ENCODE measurements at regions not wholly inside any gene's neighbourhood (a gene's known extent, or its start where the extent isn't known, plus 50 kb on each side); places are given as distances from the start of the nearest gene placed in this dataset.

- Histone ChIP-seq H3K27ac (no peak overlapping the region), H3K4me3 (no peak overlapping the region), H3K27me3 (peaks cover 0 to 3% (median 0%) of the 10 kb centered on the region in 7 donors), H3K4me1 (peaks cover 0 to 22% (median 10%) of the 10 kb centered on the region in 9 donors), H3K9me3 (no peaks in the 10 kb centered on the region), H3K36me3 (no peaks in the 10 kb centered on the region)
- WGBS, 2 donors, result 74 to 88% methylated on average over 15 of the region's 15 CpGs
- no peak for TF ChIP-seq CTCF (IDR thresholded peaks at IDR 0.05)
- no peak for ATAC-seq
- no peak for DNase-seq
- intact Hi-C loops (cut with DNase I), result no loop called here
These were observed 172.0 kb upstream of the NTM start for GRCh38 chr11:131198161-131199014.

- WGBS, 2 donors, result 92 to 93% methylated on average over 8 of the region's 8 CpGs
- no peak overlapping the region for H3K27ac ChIP-seq
- H3K36me3 ChIP-seq, result no peaks in the 10 kb centered on the region
- no peak overlapping the region for H3K4me3 ChIP-seq
- H3K4me1 ChIP-seq, result peaks cover 0 to 22% (median 10%) of the 10 kb centered on the region in 9 donors
- TF ChIP-seq CTCF (IDR thresholded peaks at IDR 0.05), result no peak
- DNase-seq (no peak), ATAC-seq (no peak)
- peaks cover 0 to 3% (median 0%) of the 10 kb centered on the region in 7 donors for H3K27me3 ChIP-seq
- intact Hi-C loops (cut with DNase I), result no loop called here
- H3K9me3 ChIP-seq, result no peaks in the 10 kb centered on the region
These were observed 171.5 kb upstream of the NTM start for GRCh38 chr11:131199015-131199280.

GRCh38 chr11:131201674-131202073, 168.7 kb upstream of the NTM start:
- no peak for ATAC-seq
- H3K27ac ChIP-seq, result no peak overlapping the region
- peaks cover 0 to 3% (median under 1%) of the 10 kb centered on the region in 9 donors for H3K4me1 ChIP-seq
- H3K27me3 ChIP-seq, result peaks cover 0 to 5% (median 0%) of the 10 kb centered on the region in 7 donors
- WGBS, 2 donors, result 93 to 96% methylated on average over 12 of the region's 12 CpGs
- no peaks in the 10 kb centered on the region for H3K9me3 ChIP-seq
- DNase-seq, result no peak
- no peak for TF ChIP-seq CTCF (IDR thresholded peaks at IDR 0.05)
- no peak overlapping the region for H3K4me3 ChIP-seq
- intact Hi-C loops (cut with DNase I), result no loop called here
- no peaks in the 10 kb centered on the region for H3K36me3 ChIP-seq

GRCh38 chr11:131203040-131203439, 167.4 kb upstream of the NTM start:
- Histone ChIP-seq H3K9me3 (no peaks in the 10 kb centered on the region), H3K4me3 (no peak overlapping the region), H3K4me1 (no peaks in the 10 kb centered on the region), H3K27me3 (peaks cover 0 to 5% (median 0%) of the 10 kb centered on the region in 7 donors), H3K36me3 (no peaks in the 10 kb centered on the region), H3K27ac (no peak overlapping the region)
- TF ChIP-seq CTCF (IDR thresholded peaks at IDR 0.05), result no peak
- intact Hi-C loops (cut with DNase I), result no loop called here
- ATAC-seq (no peak), DNase-seq (no peak)
- WGBS, 2 donors, result 47 to 48% methylated on average over 1 of the region's 1 CpG

All from heart right ventricle (tissue), 16 donors.